Neural crest cell (in vitro differentiated cells): ENCODE measurements at regions not wholly inside any gene's neighbourhood (a gene's known extent, or its start where the extent isn't known, plus 50 kb on each side); places are given as distances from the start of the nearest gene placed in this dataset.

Source experiments
- DNase-seq: peaks from one replicate; pipeline ENCODE4 v3.0.0; 2021; ENCODE audit warnings: low read depth, mixed read lengths, low spot score
- H3K27ac Mint-ChIP-seq: one replicate; pipeline ENCODE4 v1.8.0; 2021; ENCODE audit warnings: mild to moderate bottlenecking, mixed read lengths; ENCODE audit not compliant: unreplicated experiment
- H3K27me3 Mint-ChIP-seq: 2 replicates; pipeline ENCODE4 v1.8.0; 2021; ENCODE audit warnings: low read depth, mild to moderate bottlenecking, mixed read lengths
- H3K36me3 Mint-ChIP-seq: 2 replicates; pipeline ENCODE4 v1.8.0; 2021; ENCODE audit warnings: low read depth, mild to moderate bottlenecking, mixed read lengths
- H3K4me1 Mint-ChIP-seq: 2 replicates; pipeline ENCODE4 v1.8.0; 2021; ENCODE audit warnings: mixed read lengths
- H3K4me3 Mint-ChIP-seq: one replicate; pipeline ENCODE4 v1.8.0; 2021; ENCODE audit warnings: mild to moderate bottlenecking, mixed read lengths
- H3K9me3 Mint-ChIP-seq: 2 replicates; pipeline ENCODE4 v1.8.0; 2021; ENCODE audit warnings: mixed read lengths
- CTCF ChIP-seq: fragments of 200-600 bp; sonication (generic); conservative IDR thresholded peaks from 2 replicates; pipeline ENCODE4 v1.5.0; 2021; ENCODE audit warnings: antibody characterized with exemption, mild to moderate bottlenecking

GRCh38 chr12:25752710-25753309, 199.7 kb upstream of the LMNTD1 start:
- DNase-seq, result no peak
- no peaks in the 10 kb centered on the region for H3K4me1 Mint-ChIP-seq
- H3K36me3 Mint-ChIP-seq, result no peaks in the 10 kb centered on the region
- TF ChIP-seq CTCF, result no peak
- H3K9me3 Mint-ChIP-seq, result no peaks in the 10 kb centered on the region
- no peak overlapping the region for H3K27ac Mint-ChIP-seq
- H3K27me3 Mint-ChIP-seq, result no peaks in the 10 kb centered on the region
- no peak overlapping the region for H3K4me3 Mint-ChIP-seq

DNA sequence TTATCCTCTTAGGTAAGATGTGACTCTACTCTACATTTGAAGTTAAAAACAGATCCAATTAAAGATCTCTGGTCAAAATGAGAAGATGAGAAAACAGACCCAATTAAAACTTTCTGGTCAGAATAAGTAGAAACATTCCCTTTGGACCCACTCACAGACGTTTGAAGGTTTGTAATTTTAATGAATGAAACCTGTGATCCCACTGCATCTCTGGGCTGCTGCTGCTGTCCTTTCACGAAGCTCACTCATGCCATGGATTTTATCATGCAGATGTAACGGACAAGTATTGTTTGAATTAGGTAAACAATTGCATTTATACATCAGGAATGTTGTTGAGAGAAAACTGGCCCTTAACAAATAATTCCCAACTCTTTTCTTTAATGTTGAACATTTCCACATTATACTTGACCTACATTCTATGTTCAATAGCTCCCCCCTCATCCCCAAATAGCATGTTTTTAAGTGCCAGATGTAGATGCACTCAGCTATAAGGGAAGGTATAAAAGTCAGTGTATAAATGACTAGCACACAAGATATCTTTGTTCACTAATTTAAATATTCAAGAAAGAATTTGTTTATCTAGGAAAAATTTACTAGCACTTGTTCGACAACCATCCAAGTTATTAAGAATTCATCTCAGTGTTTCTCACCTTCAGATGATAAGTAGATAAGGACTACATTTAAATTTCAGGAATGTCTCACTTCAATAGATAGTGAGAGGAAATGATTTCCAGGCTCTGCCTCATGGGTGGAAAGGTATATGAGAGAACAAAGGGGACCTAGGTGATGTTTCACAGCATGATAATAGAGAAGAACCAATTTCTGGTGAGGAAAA, 202.3 kb upstream of the LMNTD1 start:
- Mint-ChIP-seq H3K4me1 (no peaks in the 10 kb centered on the region), H3K36me3 (no peaks in the 10 kb centered on the region), H3K4me3 (no peak overlapping the region), H3K9me3 (no peaks in the 10 kb centered on the region), H3K27me3 (no peaks in the 10 kb centered on the region), H3K27ac (no peak overlapping the region)
- no peak for DNase-seq
- no peak for TF ChIP-seq CTCF

DNA sequence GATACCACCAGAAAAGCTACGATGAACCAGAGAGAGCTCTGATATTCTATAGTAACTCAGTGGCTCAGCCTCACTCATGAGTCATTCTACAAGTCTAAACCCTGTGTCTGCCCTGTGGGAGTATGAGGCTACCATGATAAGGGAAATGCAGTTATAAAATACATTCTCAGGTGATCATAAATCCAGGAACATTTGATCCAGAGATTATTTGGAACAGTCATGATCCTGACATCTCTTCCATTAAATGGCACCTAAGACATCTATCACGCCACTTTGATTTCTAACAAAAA, 202.6 kb upstream of the RASSF8 start:
- H3K27ac Mint-ChIP-seq, result no peak overlapping the region
- DNase-seq, result no peak
- no peaks in the 10 kb centered on the region for H3K27me3 Mint-ChIP-seq
- no peaks in the 10 kb centered on the region for H3K4me1 Mint-ChIP-seq
- no peak overlapping the region for H3K4me3 Mint-ChIP-seq
- H3K9me3 Mint-ChIP-seq, result no peaks in the 10 kb centered on the region
- no peaks in the 10 kb centered on the region for H3K36me3 Mint-ChIP-seq
- no peak for TF ChIP-seq CTCF

DNA sequence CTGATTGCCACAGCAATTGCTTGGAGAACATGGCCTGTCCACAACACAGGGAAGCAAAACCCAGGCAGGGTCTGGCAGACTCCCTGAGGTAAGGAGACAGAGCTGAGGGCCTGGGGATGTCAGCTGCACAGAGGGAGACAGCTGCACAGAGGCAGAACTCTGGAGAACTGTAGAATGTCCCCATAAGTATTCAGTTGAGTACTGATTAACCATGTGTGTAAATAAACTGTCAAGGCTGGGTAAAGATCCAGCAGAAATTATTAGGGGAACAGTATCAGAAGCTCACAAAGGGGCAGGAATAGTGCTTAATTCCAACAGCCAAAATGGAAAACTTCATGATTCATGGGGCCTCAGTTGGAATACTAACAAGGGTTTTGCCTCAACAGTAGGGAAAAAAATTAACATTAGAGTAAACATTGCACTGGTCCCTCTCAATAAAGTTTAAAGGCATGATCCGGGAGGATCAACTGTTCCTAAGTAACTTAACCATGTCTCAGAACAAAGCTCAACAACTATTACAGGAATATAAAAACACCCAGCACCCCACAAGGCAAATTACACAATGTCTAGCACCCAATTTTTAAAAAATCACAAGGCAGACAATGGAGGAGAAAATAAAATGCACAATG, 201.3 kb upstream of the RASSF8 start:
- no peak for TF ChIP-seq CTCF
- no peaks in the 10 kb centered on the region for H3K4me1 Mint-ChIP-seq
- H3K27me3 Mint-ChIP-seq, result no peaks in the 10 kb centered on the region
- H3K4me3 Mint-ChIP-seq, result no peak overlapping the region
- H3K36me3 Mint-ChIP-seq, result no peaks in the 10 kb centered on the region
- H3K27ac Mint-ChIP-seq, result no peak overlapping the region
- H3K9me3 Mint-ChIP-seq, result no peaks in the 10 kb centered on the region
- DNase-seq, result no peak

GRCh38 chr12:25759752-25760151, 198.7 kb upstream of the RASSF8 start:
- Mint-ChIP-seq H3K27me3 (no peaks in the 10 kb centered on the region), H3K27ac (no peak overlapping the region), H3K4me3 (no peak overlapping the region), H3K9me3 (peaks cover 3% of the 10 kb centered on the region), H3K36me3 (no peaks in the 10 kb centered on the region), H3K4me1 (no peaks in the 10 kb centered on the region)
- no peak for DNase-seq
- no peak for TF ChIP-seq CTCF
